ENCODE measurements at regions not wholly inside any gene's neighbourhood (a gene's known extent, or its start where the extent isn't known, plus 50 kb on each side); places are given as distances from the start of the nearest gene placed in this dataset.

DNA sequence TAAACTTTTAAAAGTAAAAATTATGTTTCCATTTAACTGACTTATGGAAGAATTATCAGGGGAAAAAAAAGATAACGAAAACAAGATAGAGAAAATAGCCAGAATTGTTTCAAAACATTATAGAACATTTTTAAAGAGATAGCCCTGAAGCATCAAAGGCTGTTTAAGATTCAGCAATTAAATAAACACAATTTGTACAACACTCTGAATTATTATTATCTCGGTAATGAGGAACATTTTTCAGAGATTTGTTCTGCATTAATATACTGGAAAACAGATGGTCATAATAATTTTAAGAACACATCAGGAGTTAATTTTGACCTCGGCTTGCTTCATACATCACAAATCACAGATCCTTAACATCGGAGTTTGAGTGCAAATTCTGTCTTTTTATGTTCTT lies 643.8 kb downstream of the SORCS1 start:
- DNase-seq, result no peak

DNA sequence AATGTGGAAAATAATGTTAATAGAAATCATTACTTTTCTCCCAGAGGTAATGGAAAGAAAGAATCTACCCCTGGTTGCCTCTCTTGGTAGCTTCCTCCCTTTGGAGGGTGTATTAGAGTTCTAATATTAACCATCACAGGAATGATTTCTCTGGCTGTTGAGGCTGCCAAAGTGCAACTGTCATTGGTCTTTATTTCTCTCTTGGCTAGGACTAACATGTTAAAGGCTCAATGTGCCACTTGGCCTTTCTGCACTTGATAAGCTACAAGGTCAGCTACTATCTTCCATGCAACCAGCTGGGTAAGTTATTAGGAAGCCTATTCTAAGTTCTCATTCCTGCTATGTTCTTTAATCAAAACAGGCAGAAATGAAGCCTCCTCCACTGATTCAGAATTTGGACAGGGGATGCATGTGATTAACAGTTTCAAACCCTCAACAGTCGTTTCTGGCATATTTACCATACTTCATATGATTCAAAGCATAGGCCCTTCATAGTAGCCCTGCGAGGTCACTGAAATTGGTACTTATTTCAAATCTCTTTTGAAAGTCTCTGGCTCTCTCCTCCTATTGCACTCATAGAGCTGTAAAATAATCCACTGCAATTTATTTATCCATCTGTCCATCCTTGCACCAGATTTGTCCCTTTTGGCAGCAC lies 645.0 kb downstream of the SORCS1 start:
- DNase-seq, result no peak

DNA sequence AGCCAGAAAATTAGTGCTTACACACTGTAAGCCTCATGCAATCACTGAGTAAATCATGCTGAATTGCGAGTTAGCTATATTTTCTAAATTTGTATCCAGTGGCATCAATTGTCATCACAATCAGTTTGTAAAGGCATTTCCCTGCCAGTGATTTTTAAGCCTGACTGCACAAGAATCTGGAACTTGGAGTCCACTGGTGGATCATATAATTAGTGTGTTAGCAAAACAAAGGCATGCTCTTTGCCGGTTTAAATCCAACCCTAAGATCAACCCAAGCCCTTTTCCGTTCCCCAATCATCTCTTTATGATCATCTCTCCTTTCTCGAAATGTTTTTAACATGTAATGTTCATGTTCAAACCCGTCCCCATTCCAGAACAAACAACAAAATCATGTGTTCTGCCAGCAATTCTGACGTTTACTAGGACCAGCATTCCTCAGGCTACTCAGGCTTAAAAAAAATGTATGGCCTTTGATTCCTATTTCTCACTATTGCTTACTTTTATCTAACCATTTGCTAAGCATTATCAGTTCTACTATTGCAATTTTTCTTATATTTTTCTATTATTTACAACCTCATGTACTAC lies 649.2 kb downstream of the SORCS1 start:
- no peak for DNase-seq

DNA sequence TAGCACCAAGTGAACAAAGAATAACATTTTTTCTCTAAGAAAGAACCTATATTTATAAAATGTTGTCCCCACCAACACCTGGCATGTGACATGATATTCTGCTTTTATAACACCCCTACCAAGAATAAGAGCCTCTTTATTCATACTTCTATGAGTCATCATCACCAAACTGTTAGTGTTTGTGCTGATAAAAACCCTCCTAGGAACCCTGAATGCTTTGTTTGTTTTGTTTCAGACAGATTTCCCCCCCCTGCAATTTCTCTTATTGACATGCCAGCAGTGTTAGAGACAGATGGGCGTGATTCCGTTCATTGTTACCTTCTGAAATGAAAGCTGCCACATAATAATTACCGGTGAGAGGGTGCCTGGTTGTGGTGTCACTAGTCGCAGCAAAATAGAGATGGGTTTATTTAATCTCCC lies 651.1 kb downstream of the SORCS1 start:
- no peak for DNase-seq

DNA sequence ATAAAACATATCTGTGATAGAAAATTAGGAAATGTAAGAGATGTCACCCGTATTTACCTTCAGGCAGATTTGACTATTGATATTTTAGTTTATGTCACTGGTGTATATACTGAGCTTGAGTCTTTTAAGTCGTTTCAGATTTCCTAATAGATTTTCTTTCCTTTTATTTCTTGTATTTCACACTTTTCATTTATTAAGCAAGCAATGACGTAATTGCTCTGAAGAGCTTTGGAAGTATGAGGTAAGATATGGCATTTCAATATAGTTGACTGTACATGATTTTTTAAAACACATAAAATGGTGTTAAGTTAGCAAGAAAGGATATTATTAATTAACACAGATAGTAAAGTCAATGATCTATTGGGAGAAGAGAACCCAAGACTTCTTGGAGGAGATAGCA lies 652.6 kb downstream of the SORCS1 start:
- DNase-seq, result no peak

DNA sequence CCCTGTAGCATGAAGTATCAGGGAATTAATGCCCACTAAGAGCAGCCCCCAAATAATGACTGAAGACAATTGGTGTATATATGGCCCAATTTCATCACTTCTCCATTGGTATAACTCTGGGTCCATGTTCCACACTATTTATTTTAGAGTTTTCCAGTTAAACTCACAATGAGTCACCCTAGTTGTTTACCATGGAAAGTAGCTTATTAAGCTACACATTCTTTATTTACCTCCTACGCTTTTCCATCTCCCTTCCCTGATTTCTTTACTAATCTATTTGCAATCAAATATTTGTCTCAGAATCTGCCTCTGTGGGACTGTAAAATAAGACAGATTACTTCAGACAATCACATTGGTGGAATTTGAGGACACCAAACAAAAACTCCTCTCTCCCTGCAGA lies 655.6 kb downstream of the SORCS1 start:
- no peak for DNase-seq

DNA sequence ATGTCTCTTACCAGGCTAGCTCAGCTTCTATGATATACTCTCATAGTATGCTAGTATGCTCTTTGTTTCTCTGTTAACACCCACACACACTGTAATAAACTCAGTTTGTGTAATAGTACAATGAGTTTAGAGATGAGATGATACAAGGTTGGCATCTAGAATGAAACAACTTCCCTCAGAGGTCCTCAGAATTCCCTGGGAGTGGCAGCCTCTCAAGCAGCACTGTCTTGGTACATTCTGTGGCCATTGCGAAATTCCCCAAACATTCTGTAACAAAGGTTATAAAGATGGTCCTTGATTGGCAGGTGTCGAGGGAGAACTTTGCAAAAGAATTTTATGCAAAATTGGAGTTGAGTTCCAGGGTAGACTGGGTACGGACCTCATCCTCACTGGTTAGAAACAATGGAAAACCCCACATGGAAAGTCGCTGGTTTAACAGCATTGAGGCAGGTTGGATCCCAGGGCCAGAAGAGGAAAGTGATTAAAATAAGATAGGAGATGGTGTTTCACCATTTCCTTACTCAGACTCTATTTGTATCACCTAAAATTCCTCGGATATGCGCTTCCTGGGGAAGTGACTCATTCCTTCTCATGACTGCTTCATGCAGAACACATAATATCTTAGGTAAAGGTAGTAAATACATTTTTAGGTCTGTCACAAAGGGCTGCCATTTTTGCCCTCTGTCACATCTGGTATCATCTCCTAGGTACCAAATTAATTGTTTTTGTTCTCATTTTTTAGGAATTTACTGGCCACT lies 657.8 kb downstream of the SORCS1 start:
- DNase-seq, result no peak

DNA sequence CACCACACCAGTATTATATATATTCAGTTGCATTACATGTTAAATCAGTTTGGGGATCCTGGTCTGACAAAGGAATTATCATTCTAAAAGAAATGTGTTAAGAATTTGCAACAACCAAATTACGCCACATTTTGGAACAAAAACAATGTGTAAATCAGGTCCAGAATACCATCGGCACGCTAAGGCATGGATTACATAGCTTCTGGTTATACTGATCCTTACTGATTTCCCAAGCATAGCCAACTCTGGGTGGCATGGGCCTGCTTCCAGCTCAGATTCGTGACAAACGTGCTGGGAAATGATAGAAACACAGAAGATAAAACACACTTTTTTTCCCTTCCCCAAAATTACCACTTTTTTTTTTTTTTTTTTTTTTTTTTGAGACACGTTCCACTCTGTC lies 660.0 kb downstream of the SORCS1 start:
- no peak for DNase-seq

DNA sequence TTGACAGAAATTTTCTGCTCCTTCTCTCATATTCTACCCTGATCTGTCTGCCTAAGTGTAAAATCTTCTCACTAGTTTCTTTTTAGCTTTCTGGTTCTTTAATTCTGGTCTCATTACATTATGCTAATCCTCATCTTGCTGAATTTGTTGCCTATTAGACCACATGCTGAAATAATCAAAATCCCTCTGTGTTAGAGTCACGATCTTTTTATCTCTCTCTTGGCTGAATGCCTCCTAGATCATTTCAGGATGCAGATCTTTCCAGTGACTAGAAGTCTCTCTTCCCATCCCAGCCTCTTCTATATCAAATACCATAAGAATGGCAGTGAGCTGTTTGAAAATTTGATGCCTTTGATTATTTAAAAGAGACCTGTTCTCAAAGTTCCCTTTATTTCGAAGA lies 661.9 kb downstream of the SORCS1 start:
- DNase-seq, result no peak

DNA sequence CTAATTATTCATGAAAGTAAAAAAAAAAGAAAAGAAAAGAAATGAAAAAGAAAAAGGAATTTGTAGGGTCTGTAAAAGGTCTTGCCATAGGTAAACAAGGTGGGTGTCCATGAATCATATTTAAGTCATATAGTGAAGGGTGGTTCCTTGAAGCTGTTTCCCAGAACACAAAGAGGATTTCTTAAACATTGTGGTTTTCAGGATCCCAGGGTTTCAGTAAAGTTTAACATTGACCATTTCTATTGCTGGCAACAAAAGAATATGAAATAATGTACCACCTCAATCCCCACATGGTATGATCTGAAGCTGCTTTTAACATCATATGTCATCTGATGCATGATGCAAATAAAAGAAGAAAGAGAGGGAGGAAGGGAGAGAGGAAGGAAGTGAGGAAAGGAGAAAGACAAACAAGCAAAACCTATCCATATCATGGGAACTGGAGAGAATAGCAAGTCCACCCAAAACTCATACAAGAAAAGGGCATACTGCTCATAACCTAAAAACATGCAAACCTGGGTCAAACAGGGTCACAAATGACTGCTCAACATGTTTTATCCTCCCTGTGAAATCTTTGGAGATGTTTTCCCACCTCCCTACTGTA lies 663.5 kb downstream of the SORCS1 start:
- no peak for DNase-seq

DNA sequence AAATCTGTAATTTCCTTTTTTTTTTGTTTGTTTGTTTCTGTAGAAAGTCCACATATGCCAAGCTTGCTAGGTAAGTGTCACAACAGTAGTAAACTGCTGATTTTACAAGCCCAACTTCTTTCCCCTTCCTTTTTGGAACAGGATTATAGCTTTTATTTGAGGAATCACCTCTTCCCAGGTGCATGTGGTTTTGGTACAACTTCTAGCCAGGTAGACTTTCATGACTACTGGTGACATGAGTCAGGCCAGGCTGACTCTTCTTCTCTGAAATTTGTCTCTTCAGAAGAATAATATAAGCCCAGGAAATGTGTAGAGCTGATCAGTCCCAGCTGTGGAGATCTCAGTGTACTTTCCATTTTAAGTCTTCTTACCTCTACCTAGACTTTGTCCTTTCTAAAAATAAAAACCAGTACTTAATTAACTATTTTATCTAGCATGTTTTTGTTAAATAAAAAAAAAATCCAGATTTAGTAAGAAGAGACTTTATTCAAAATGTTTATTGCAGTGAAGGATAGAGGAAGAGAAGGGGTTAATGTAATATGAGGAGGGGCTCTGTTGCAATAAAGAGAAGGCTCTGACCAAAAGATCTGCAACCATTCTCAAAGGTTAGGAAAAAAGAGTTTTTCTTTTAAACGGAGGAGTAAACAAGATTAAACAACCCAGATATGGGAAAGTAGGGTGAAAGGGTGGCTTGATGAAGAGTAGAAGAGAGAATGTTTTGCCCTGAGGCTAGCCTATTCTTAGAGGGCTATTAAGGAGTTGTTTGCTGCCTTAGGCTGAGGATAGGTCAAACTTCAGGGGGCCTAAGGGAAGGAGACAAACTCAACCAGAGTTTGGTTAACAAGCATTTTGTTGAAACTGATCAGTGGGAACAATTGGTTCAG lies 664.2 kb downstream of the SORCS1 start:
- no peak for DNase-seq

DNA sequence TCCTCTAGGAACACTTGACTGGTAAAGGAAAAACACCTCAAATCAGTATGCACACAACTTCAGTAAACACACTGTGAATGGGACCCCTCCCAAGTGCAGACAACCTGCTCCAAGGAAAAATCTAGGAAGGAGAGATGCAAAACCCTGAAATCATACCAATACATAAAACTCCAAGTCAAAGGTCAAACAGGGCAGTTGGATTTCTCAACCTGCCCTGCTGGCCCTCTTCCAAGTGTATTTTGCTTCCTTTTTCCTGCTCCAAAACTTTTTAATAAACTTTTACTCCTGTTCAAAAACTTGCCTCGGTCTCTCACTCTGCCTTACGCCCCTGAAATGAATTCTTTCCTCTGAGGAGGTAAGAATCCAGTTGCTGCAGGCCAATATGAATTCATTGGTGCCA lies 665.1 kb downstream of the SORCS1 start:
- DNase-seq, result no peak

DNA sequence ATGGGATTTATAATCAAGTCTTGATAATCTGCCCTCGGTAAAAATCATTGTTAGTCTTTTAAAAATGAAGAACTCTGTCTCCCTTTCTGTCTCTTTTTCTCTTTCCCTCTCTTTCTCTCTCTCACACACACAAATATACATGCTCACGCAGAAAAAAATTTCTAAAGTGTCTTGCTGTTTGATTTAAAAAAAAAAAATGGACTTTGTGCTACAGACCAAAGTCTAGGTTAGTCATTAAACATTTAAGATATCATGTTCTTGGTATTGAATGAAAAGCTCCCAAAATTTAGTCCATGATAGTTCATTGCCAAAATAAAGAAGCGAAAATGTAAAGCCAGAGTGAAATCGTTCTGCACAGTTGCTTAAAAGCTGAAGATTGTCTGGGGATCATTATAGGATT lies 665.8 kb downstream of the SORCS1 start:
- DNase-seq, result no peak

DNA sequence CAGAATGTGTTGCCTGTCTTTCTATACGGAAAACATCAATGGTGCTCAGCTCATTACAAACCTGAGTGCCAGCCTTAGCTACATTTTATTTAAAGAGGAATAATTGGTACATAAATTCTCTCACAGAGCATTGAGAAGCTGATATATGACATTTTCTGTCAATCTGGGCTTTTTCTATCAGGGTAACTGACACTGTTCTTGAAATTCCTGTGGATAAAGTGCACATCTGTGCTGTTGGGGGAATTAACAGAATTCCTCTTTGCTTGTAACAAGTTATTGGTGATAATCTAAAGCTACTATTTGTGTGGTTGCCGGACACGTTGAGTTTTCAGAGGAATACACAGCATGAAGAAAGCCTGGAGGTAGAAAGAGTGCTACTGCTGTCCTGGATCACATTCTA lies 668.6 kb downstream of the SORCS1 start:
- DNase-seq, result no peak

DNA sequence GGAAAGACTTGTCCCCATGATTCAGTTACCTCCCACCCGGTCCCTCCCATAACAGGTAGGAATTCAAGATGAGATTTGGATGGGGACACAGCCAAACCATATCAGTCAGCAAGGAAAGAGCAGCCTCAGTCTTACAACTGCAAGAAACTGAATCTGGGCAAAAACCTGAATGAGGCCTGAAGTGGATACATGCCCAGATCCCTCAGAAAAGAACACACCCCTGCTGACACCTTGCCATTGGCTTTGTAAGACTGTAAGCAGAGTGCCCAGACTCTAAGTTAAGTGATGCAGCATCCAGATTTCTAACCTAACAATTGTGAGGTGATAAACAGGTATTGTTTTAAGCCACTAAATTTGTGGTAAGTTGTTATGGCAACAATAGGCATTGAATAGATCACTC lies 670.8 kb downstream of the SORCS1 start:
- DNase-seq, result no peak

DNA sequence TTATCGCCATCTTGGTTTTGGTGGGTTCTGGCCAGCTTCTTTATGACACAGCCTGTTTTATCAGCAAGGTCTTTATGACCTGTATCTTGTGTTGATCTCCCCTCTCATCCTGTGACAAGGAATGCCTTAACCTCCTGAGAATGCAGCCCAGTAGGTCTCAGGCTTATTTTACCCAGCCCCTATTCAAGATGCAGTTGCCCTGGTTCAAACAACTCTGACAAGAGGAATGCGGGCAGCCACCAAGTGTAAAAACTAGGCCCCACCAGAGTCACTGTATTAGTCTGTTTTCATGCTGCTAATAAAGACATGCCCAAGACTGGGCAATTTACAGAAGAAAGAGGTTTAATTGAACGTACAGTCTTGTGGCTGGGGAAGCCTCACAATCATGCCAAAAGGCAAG lies 671.3 kb downstream of the SORCS1 start:
- no peak for DNase-seq

DNA sequence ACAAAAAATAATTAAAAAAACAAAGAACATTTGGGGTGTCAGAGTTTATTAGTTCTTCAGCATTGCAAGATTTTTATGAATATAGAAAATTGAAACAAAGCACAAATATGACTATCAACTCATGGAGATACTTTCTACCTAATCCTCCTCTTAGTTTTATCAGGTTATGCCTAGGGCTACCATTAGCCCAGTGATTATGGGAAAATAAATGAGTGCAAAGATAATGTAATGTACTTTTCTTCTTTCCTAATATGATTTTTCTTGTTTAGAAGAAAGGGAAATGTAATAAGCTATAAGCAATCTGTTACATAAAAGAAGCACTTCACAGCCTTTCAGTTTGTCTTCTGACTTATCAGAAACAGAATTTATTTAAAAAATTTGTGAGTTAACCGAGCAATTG lies 676.8 kb downstream of the SORCS1 start:
- no peak for DNase-seq

DNA sequence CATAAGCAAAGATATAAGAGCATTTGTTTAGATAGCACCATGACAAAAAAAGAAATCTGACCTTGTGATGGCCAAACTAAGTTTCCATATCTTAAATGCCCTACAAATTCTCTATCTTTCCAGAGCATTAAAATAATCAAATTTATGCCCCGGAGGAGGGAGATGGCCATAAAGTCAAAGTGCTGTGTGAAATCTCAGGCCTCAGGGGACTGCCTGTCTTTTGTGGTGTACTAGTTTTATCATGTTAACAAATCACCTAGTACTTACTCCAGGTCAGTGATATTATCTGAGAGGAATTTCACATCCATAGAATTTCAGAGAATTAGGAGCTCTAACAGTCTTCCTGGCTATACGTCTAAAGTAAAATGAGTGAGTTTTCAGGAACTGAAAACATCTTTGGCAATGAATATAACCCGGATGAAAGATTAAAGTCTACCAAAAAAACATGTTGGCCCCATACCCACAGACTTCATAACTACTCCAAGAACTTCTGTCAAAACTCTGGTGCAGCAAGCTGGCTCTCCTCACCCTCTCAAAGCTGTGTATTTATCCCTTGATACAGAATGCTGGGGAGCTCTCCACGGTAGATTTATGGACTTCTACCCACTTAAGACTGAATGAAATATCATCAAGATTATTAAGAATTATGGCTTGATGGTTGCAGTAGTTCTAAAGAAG lies 682.8 kb downstream of the SORCS1 start:
- no peak for DNase-seq

DNA sequence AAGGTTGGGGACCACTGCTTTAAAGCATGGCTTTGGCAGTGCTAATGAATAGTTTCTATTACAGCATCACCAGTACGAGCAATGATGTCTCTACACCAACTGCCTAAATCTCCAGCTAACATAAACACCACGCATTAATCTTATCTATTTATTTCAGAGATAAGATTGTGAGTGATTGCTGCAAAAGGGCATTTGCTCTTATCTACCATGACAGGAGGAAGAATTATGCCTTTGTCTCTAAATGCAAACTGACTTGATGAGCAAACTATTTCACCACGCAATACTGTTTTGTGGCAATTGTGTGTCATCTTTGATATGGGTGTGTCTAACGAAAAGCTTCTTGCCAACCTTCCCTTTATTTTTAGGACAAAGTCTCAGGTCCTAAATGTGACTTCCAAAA lies 684.9 kb downstream of the SORCS1 start:
- DNase-seq, result no peak

DNA sequence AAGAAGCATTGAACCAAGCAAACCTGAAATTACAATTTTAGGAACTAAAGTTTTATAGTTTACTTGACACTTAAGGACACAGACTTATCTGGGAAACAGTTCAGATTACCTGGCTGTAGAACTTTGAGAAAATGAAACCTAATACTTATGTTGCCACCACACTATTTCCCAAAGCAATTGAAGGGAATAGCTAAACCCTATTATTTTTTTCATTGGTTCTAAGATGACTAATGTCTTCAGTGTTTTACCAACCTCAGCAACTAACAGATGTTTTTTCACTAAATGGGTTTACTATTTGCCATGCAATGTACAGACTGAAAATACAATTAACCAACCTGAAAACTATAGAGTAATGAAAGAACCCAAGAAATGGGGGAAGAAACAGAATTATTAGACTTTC lies 689.6 kb downstream of the SORCS1 start:
- DNase-seq, result no peak

DNA sequence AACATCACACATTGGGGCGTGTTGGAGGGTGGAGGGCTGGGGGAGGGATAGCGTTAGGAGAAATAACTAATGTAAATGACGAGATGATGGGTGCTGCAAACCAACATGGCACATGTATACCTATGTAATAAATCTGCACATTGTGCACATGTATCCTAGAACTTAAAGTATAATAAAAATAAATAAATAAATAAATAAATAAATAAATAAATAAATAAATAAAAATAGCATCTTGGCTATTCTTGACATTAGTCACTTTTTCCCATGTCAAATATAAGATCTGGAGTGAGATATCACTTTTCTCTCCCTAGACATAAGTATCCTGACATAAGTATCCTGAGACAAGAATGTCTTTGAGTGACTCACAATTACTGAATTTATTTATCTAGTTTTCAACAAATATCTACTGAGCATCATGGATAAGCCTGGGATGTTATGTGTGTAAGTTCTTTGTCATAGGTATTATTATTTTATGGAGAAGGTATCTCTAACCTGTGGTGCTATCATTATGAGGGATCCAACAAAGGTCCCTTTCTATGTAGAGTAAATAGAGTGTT lies 691.3 kb downstream of the SORCS1 start:
- no peak for DNase-seq

DNA sequence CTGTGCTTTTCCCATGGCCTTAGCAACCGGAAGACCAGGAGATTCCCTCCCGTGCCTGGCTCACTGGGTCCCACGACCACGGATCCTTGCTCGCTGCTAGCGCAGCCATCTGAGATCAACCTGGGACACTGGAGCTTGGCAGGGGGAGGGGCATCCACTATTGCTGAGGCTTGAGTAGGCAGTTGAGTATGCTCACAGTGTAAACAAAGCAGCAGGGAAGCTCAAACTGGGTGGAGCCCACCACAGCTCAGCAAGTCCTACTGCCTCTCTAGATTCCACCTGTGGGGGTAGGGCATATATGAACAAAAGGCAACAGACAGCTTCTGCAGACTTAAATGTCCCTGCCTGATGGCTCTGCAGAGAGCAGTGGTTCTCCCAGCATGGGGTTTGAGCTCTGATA lies 697.0 kb downstream of the SORCS1 start:
- no peak for DNase-seq
